Activated B cell treated with CpG ODN at 0.5 μM for 24 hours (primary cell): ENCODE measurements at regions not wholly inside any gene's neighbourhood (a gene's known extent, or its start where the extent isn't known, plus 50 kb on each side); places are given as distances from the start of the nearest gene placed in this dataset.

Experiments used
- ATAC-seq: fragments of 200-7000 bp; cut with Tn5 transposase; one replicate; pipeline ENCODE4 v1.10.0; 2021; ENCODE audit warnings: low read depth, mild to moderate bottlenecking, moderate library complexity
- CTCF ChIA-PET: fragments of 350-600 bp; sonication (Branson Sonifier 250); formaldehyde crosslinking; loops from one replicate; lab custom pipeline; 2021; ENCODE audit warnings: antibody characterized with exemption; lab: Charles Lee
- POLR2A ChIA-PET: fragments of 350-600 bp; sonication (Branson Sonifier 250); formaldehyde crosslinking; loops from one replicate; lab custom pipeline; 2021; ENCODE audit warnings: antibody characterized with exemption; lab: Charles Lee
- DNase-seq: peaks from one replicate; pipeline ENCODE4 v3.0.0; 2022
- H3K27ac Mint-ChIP-seq: one replicate; pipeline ENCODE4 v1.8.0; 2020; ENCODE audit warnings: mixed read lengths
- H3K27me3 Mint-ChIP-seq: one replicate; pipeline ENCODE4 v1.8.0; 2021; ENCODE audit warnings: mixed read lengths
- H3K36me3 Mint-ChIP-seq: one replicate; pipeline ENCODE4 v1.8.0; 2021; ENCODE audit warnings: low read depth, mixed read lengths
- H3K4me1 Mint-ChIP-seq: one replicate; pipeline ENCODE4 v1.8.0; 2021; ENCODE audit warnings: mixed read lengths
- H3K4me3 Mint-ChIP-seq: one replicate; pipeline ENCODE4 v1.8.0; 2020; ENCODE audit warnings: mild to moderate bottlenecking, mixed read lengths
- H3K9me3 Mint-ChIP-seq: one replicate; pipeline ENCODE4 v1.8.0; 2020; ENCODE audit warnings: mixed read lengths
- CTCF ChIP-seq: fragments of 200-600 bp; IDR thresholded peaks from one replicate; pipeline ENCODE4 v1.8.0; 2022; ENCODE audit warnings: antibody characterized with exemption, mild to moderate bottlenecking
- intact Hi-C: fragments of 100-400 bp; cut with micrococcal nuclease; formaldehyde crosslinking; loops from one replicate; pipeline ENCODE4 v1.15.1; 2024

DNA sequence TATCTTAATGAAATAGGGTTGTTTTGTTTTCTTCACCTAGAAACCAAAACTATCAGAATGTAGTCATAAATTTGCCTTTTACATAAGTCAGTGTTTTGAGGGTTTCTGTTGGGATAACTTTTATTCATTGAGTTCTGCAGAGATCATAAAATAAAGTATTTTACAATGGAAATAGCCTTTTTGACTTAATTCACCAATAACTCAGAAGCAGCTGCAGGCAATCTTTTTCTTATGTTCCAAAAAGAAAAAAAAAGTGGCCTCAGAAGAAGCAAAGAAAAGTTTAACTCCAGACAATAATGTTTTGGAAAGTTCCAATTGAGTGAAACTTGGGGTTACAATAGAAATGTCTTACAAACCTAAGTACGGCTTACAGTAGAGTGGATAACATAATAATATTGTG is 491.7 kb upstream of the NRP1 start:
- Mint-ChIP-seq H3K36me3 (no peaks in the 10 kb centered on the region), H3K4me3 (no peak overlapping the region), H3K9me3 (peaks cover 15% of the 10 kb centered on the region), H3K27ac (no peak overlapping the region), H3K27me3 (no peaks in the 10 kb centered on the region), H3K4me1 (no peaks in the 10 kb centered on the region)
- intact Hi-C loops: no loop called here
- no peak for ATAC-seq
- ChIA-PET CTCF (no interaction called here), POLR2A (no interaction called here)
- DNase-seq: no peak
- no peak for TF ChIP-seq CTCF

- ATAC-seq: no peak
- Mint-ChIP-seq H3K27me3 (no peaks in the 10 kb centered on the region), H3K36me3 (no peaks in the 10 kb centered on the region), H3K4me1 (no peaks in the 10 kb centered on the region), H3K4me3 (no peak overlapping the region), H3K9me3 (peaks cover 4% of the 10 kb centered on the region), H3K27ac (no peak overlapping the region)
- ChIA-PET POLR2A (no interaction called here), CTCF (no interaction called here)
- DNase-seq: no peak
- no peak for TF ChIP-seq CTCF
- intact Hi-C loops: no loop called here
Observed at GRCh38 chr10:33822774-33823173, 488.3 kb upstream of the NRP1 start.

- intact Hi-C loops: no loop called here
- no peaks in the 10 kb centered on the region for H3K27me3 Mint-ChIP-seq
- H3K36me3 Mint-ChIP-seq: no peaks in the 10 kb centered on the region
- DNase-seq (no peak), ATAC-seq (no peak)
- ChIA-PET CTCF (no interaction called here), POLR2A (no interaction called here)
- H3K27ac Mint-ChIP-seq: no peak overlapping the region
- no peak overlapping the region for H3K4me3 Mint-ChIP-seq
- H3K9me3 Mint-ChIP-seq: no peaks in the 10 kb centered on the region
- no peaks in the 10 kb centered on the region for H3K4me1 Mint-ChIP-seq
- TF ChIP-seq CTCF: no peak
Observed at GRCh38 chr10:33820531-33820930, 486.1 kb upstream of the NRP1 start.

- DNase-seq: no peak
- Mint-ChIP-seq H3K9me3 (peaks cover under 1% of the 10 kb centered on the region), H3K36me3 (no peaks in the 10 kb centered on the region), H3K27me3 (no peaks in the 10 kb centered on the region), H3K4me1 (no peaks in the 10 kb centered on the region), H3K4me3 (no peak overlapping the region), H3K27ac (no peak overlapping the region)
- ChIA-PET POLR2A (no interaction called here), CTCF (no interaction called here)
- ATAC-seq: no peak
- no peak for TF ChIP-seq CTCF
- intact Hi-C loops: no loop called here
Observed at GRCh38 chr10:33819206-33819605, 484.7 kb upstream of the NRP1 start.

DNA sequence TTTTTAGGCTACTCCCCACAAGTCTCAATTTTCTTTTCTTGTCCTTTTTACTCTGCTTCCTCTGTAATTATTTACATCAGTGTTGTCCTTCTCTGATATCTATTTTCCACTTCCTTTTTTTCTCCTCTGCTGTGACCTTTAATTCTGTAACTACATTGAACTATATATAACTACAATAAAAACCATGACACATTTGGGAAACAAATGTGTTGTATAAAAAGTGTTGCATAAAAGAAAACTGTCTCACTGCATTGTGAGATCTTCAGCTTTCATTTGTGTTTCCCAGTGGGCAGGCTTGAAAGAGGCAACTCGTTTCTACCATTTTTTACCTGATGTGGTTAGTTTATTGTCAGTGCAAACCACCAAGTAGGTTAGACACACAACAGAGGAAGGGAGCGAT is 483.9 kb upstream of the NRP1 start:
- ChIA-PET POLR2A (no interaction called here), CTCF (no interaction called here)
- intact Hi-C loops: no loop called here
- Mint-ChIP-seq H3K4me3 (no peak overlapping the region), H3K4me1 (no peaks in the 10 kb centered on the region), H3K27ac (no peak overlapping the region), H3K36me3 (no peaks in the 10 kb centered on the region), H3K27me3 (no peaks in the 10 kb centered on the region), H3K9me3 (peaks cover 6% of the 10 kb centered on the region)
- no peak for TF ChIP-seq CTCF
- DNase-seq (no peak), ATAC-seq (no peak)
